HEK293 (cell line): ENCODE measurements at regions not wholly inside any gene's neighbourhood (a gene's known extent, or its start where the extent isn't known, plus 50 kb on each side); places are given as distances from the start of the nearest gene placed in this dataset.

Experiments used
- GLIS2 ChIP-seq: fragments of 450-650 bp; formaldehyde crosslinking; IDR thresholded peaks from 2 replicates; pipeline ENCODE4 v1.5.1; 2016; ENCODE audit warnings: missing biosample characterization, missing genetic modification characterization
- ZBTB21 ChIP-seq: fragments of 450-650 bp; formaldehyde crosslinking; IDR thresholded peaks from 2 replicates; pipeline ENCODE4 v1.5.1; 2017; ENCODE audit warnings: missing biosample characterization, missing genetic modification characterization
- ZNF16 ChIP-seq: fragments of 450-650 bp; formaldehyde crosslinking; IDR thresholded peaks from 2 replicates; pipeline ENCODE4 v1.5.1; 2016; ENCODE audit warnings: low read depth, missing biosample characterization, missing genetic modification characterization
- ZNF174 ChIP-seq: fragments of 450-650 bp; formaldehyde crosslinking; IDR thresholded peaks from 2 replicates; pipeline ENCODE4 v1.5.0; 2017; ENCODE audit warnings: missing biosample characterization, mild to moderate bottlenecking, missing genetic modification characterization
- ZNF354C ChIP-seq: fragments of 450-650 bp; formaldehyde crosslinking; IDR thresholded peaks from 2 replicates; pipeline ENCODE4 v1.5.1; 2016; ENCODE audit warnings: missing biosample characterization, missing genetic modification characterization, low read depth, borderline replicate concordance
- ZNF391 ChIP-seq: fragments of 450-650 bp; formaldehyde crosslinking; IDR thresholded peaks from 2 replicates; pipeline ENCODE4 v1.5.1; 2016; ENCODE audit warnings: low read depth, missing biosample characterization, missing genetic modification characterization, borderline replicate concordance
- ZNF514 ChIP-seq: fragments of 450-650 bp; formaldehyde crosslinking; IDR thresholded peaks from 2 replicates; pipeline ENCODE4 v1.5.1; 2016; ENCODE audit warnings: missing biosample characterization, missing genetic modification characterization
- TF ChIP-seq, protein P1 (sequence below): fragments of 450-650 bp; formaldehyde crosslinking; IDR thresholded peaks from 2 replicates; pipeline ENCODE4 v1.5.1; 2016; ENCODE audit warnings: missing biosample characterization, missing genetic modification characterization
- TF ChIP-seq, protein P2 (sequence below): fragments of 450-650 bp; formaldehyde crosslinking; IDR thresholded peaks from 2 replicates; pipeline ENCODE4 v1.5.1; 2016; ENCODE audit warnings: missing biosample characterization, missing genetic modification characterization
- TF ChIP-seq, protein P3 (sequence below): fragments of 450-650 bp; formaldehyde crosslinking; IDR thresholded peaks from 2 replicates; pipeline ENCODE4 v1.5.1; 2016; ENCODE audit warnings: missing biosample characterization, missing genetic modification characterization
- TF ChIP-seq, protein P4 (sequence below): fragments of 450-650 bp; formaldehyde crosslinking; IDR thresholded peaks from 2 replicates; pipeline ENCODE4 v1.5.1; 2017; ENCODE audit warnings: missing biosample characterization, missing genetic modification characterization

DNA sequence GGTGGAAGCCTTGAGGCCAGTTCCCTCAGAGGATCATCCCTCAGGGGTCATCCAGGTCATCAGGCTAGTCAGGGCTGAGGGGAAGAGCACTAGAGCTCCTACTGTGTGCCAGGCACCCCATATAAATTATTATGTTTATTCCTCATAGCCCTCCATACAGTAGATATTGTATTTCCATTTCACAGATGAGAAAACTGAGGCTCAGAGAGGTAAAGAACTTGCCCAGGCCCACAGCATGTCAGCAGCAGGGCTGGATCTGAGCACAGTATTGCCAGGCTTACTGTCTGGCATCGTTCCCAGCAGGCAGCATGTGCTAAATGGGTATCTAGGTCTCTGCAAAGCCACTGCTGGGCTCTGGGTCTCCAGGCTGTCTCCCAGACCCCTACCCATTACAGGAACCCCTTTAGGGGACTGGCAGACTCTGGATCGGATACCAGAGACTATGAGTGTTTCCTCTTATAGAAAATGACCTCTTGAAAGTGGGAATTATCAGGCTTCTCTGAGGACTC lies 153.3 kb downstream of the PTPRU start:
- TF ChIP-seq, protein P1, sequence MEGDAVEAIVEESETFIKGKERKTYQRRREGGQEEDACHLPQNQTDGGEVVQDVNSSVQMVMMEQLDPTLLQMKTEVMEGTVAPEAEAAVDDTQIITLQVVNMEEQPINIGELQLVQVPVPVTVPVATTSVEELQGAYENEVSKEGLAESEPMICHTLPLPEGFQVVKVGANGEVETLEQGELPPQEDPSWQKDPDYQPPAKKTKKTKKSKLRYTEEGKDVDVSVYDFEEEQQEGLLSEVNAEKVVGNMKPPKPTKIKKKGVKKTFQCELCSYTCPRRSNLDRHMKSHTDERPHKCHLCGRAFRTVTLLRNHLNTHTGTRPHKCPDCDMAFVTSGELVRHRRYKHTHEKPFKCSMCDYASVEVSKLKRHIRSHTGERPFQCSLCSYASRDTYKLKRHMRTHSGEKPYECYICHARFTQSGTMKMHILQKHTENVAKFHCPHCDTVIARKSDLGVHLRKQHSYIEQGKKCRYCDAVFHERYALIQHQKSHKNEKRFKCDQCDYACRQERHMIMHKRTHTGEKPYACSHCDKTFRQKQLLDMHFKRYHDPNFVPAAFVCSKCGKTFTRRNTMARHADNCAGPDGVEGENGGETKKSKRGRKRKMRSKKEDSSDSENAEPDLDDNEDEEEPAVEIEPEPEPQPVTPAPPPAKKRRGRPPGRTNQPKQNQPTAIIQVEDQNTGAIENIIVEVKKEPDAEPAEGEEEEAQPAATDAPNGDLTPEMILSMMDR = no peak
- TF ChIP-seq ZBTB21 (no peak), ZNF354C (tag by site-specific recombination) (no peak), ZNF174 (tag by site-specific recombination) (no peak), ZNF391 (tag by site-specific recombination) (no peak), ZNF16 (tag by site-specific recombination) (no peak), GLIS2 (tag by site-specific recombination) (no peak), ZNF514 (tag by site-specific recombination) (no peak)
- TF ChIP-seq, protein P2, sequence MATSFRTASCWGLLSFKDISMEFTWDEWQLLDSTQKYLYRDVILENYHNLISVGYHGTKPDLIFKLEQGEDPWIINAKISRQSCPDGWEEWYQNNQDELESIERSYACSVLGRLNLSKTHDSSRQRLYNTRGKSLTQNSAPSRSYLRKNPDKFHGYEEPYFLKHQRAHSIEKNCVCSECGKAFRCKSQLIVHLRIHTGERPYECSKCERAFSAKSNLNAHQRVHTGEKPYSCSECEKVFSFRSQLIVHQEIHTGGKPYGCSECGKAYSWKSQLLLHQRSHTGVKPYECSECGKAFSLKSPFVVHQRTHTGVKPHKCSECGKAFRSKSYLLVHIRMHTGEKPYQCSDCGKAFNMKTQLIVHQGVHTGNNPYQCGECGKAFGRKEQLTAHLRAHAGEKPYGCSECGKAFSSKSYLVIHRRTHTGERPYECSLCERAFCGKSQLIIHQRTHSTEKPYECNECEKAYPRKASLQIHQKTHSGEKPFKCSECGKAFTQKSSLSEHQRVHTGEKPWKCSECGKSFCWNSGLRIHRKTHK (tag by site-specific recombination) = no peak
- TF ChIP-seq, protein P3, sequence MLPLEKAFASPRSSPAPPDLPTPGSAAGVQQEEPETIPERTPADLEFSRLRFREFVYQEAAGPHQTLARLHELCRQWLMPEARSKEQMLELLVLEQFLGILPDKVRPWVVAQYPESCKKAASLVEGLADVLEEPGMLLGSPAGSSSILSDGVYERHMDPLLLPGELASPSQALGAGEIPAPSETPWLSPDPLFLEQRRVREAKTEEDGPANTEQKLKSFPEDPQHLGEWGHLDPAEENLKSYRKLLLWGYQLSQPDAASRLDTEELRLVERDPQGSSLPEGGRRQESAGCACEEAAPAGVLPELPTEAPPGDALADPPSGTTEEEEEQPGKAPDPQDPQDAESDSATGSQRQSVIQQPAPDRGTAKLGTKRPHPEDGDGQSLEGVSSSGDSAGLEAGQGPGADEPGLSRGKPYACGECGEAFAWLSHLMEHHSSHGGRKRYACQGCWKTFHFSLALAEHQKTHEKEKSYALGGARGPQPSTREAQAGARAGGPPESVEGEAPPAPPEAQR (tag by site-specific recombination) = no peak
- TF ChIP-seq, protein P4, sequence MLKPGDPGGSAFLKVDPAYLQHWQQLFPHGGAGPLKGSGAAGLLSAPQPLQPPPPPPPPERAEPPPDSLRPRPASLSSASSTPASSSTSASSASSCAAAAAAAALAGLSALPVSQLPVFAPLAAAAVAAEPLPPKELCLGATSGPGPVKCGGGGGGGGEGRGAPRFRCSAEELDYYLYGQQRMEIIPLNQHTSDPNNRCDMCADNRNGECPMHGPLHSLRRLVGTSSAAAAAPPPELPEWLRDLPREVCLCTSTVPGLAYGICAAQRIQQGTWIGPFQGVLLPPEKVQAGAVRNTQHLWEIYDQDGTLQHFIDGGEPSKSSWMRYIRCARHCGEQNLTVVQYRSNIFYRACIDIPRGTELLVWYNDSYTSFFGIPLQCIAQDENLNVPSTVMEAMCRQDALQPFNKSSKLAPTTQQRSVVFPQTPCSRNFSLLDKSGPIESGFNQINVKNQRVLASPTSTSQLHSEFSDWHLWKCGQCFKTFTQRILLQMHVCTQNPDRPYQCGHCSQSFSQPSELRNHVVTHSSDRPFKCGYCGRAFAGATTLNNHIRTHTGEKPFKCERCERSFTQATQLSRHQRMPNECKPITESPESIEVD (tag by site-specific recombination) = no peak
